DOHH2 (cell line): ENCODE measurements at regions not wholly inside any gene's neighbourhood (a gene's known extent, or its start where the extent isn't known, plus 50 kb on each side); places are given as distances from the start of the nearest gene placed in this dataset.

ENCODE experiments used
- H3F3A ChIP-seq: fragments of 200-600 bp; sonication (generic), shearing (Covaris generic); 2 replicates; pipeline ENCODE4 v1.6.0; 2016; ENCODE audit warnings: antibody characterized with exemption, mild to moderate bottlenecking; ENCODE audit not compliant: control insufficient read depth, insufficient read depth
- H3K27ac ChIP-seq: fragments of 200-600 bp; sonication (generic); 2 replicates; pipeline ENCODE4 v1.5.1; 2014; ENCODE audit warnings: low read depth, mild to moderate bottlenecking, low read length, moderate library complexity
- H3K27me3 ChIP-seq: fragments of 200-600 bp; sonication (generic); 2 replicates; pipeline ENCODE4 v1.6.1; 2014; ENCODE audit warnings: mild to moderate bottlenecking, low read length, mixed read lengths; ENCODE audit not compliant: control insufficient read depth
- H3K36me3 ChIP-seq: fragments of 200-600 bp; sonication (generic); 2 replicates; pipeline ENCODE4 v1.6.1; 2014; ENCODE audit warnings: mild to moderate bottlenecking, low read length, moderate library complexity, mixed read lengths; ENCODE audit not compliant: control insufficient read depth
- H3K4me1 ChIP-seq: fragments of 200-600 bp; sonication (generic); 2 replicates; pipeline ENCODE4 v1.6.1; 2014; ENCODE audit warnings: mild to moderate bottlenecking, low read length, mixed read lengths; ENCODE audit not compliant: control insufficient read depth
- H3K4me2 ChIP-seq: fragments of 200-600 bp; sonication (generic); 2 replicates; pipeline ENCODE4 v1.6.0; 2014; ENCODE audit warnings: mild to moderate bottlenecking, low read length, moderate library complexity
- H3K4me3 ChIP-seq: fragments of 200-600 bp; sonication (generic); 2 replicates; pipeline ENCODE4 v1.5.1; 2014; ENCODE audit warnings: mild to moderate bottlenecking, low read length, mixed read lengths
- H3K79me2 ChIP-seq: fragments of 200-600 bp; sonication (generic); 2 replicates; pipeline ENCODE4 v1.6.1; 2014; ENCODE audit warnings: mild to moderate bottlenecking, low read length, mixed read lengths; ENCODE audit not compliant: control insufficient read depth
- H3K9me2 ChIP-seq: fragments of 200-600 bp; sonication (generic); replicated peaks from 2 replicates; pipeline ENCODE4 v1.6.1; 2014; ENCODE audit warnings: mild to moderate bottlenecking, low read length, mixed read lengths; ENCODE audit not compliant: control insufficient read depth
- H3K9me3 ChIP-seq: fragments of 200-600 bp; sonication (generic); 2 replicates; pipeline ENCODE4 v1.6.1; 2014; ENCODE audit warnings: antibody characterized with exemption, low read length, mixed read lengths; ENCODE audit not compliant: control insufficient read depth, insufficient read depth
- H4K20me1 ChIP-seq: fragments of 200-600 bp; sonication (generic); 2 replicates; pipeline ENCODE4 v1.6.0; 2014; ENCODE audit warnings: low read depth, mild to moderate bottlenecking, antibody characterized with exemption, low read length, moderate library complexity; ENCODE audit not compliant: control insufficient read depth, insufficient read depth
- CTCF ChIP-seq: fragments of 200-600 bp; sonication (generic); IDR thresholded peaks from one replicate; pipeline ENCODE4 v1.5.1; 2014; ENCODE audit warnings: antibody characterized with exemption, mild to moderate bottlenecking, low read depth, low read length; ENCODE audit not compliant: poor library complexity, severe bottlenecking
- EZH2phosphoT487 ChIP-seq: fragments of 200-600 bp; sonication (generic); IDR thresholded peaks from 2 replicates; pipeline ENCODE4 v1.6.1; 2017; ENCODE audit warnings: borderline replicate concordance, mild to moderate bottlenecking, antibody characterized with exemption, low read length, moderate library complexity, mixed read lengths

GRCh38 chr2:234834228-234834923 is 117.4 kb upstream of the SH3BP4 start:
- H4K20me1 ChIP-seq = no peaks in the 10 kb centered on the region
- H3K27ac ChIP-seq = no peak overlapping the region
- H3K4me1 ChIP-seq = no peaks in the 10 kb centered on the region
- H3K36me3 ChIP-seq = no peaks in the 10 kb centered on the region
- H3K4me3 ChIP-seq = no peak overlapping the region
- H3F3A ChIP-seq = no peaks in the 10 kb centered on the region
- H3K79me2 ChIP-seq = no peaks in the 10 kb centered on the region
- no peaks in the 10 kb centered on the region for H3K27me3 ChIP-seq
- H3K9me3 ChIP-seq = no peaks in the 10 kb centered on the region
- no peak overlapping the region for H3K4me2 ChIP-seq
- TF ChIP-seq EZH2phosphoT487 (no peak), CTCF (no peak)
- no peaks in the 10 kb centered on the region for H3K9me2 ChIP-seq

- Histone ChIP-seq H3K79me2 (no peaks in the 10 kb centered on the region), H3K4me2 (no peak overlapping the region), H3K9me2 (no peaks in the 10 kb centered on the region), H3K27ac (no peak overlapping the region), H3F3A (no peaks in the 10 kb centered on the region), H3K4me1 (no peaks in the 10 kb centered on the region), H4K20me1 (no peaks in the 10 kb centered on the region), H3K36me3 (no peaks in the 10 kb centered on the region), H3K9me3 (no peaks in the 10 kb centered on the region), H3K27me3 (no peaks in the 10 kb centered on the region), H3K4me3 (no peak overlapping the region)
- TF ChIP-seq EZH2phosphoT487 = no peak
- TF ChIP-seq CTCF = no peak
Observed at GRCh38 chr2:234830853-234831252, 121.0 kb upstream of the SH3BP4 start.

DNA sequence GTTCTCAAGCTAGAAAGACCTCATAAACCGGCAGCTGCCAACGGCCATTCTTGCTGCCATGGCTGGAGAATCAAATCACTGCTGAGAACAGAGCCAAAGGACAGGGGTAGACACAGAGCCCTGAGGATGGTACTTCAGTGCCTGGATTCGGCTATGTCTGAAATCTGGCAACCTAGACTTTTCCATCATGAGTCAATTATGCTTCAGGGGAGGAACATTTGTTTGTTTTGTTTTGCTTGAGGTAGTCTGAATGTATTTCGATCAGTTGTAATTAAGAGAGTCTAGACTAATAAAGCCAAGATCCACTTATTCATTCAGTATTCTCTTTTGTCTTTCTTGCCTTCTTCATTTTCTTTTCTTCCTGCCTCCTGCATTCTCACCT is 122.8 kb upstream of the SH3BP4 start:
- no peak overlapping the region for H3K4me2 ChIP-seq
- TF ChIP-seq EZH2phosphoT487 (no peak), CTCF (no peak)
- H3K9me2 ChIP-seq = no peaks in the 10 kb centered on the region
- no peak overlapping the region for H3K4me3 ChIP-seq
- no peaks in the 10 kb centered on the region for H3F3A ChIP-seq
- H3K36me3 ChIP-seq = no peaks in the 10 kb centered on the region
- H3K9me3 ChIP-seq = no peaks in the 10 kb centered on the region
- no peaks in the 10 kb centered on the region for H3K79me2 ChIP-seq
- H4K20me1 ChIP-seq = no peaks in the 10 kb centered on the region
- no peaks in the 10 kb centered on the region for H3K4me1 ChIP-seq
- no peak overlapping the region for H3K27ac ChIP-seq
- no peaks in the 10 kb centered on the region for H3K27me3 ChIP-seq
